Thyroid gland (tissue), 4 donors: ENCODE measurements at regions not wholly inside any gene's neighbourhood (a gene's known extent, or its start where the extent isn't known, plus 50 kb on each side); places are given as distances from the start of the nearest gene placed in this dataset.
A peak's percentile ranks its signal among the peaks of the same experiment; 100 is the strongest.

Source experiments
- DNase-seq, 2 donors: peaks; one replicate each; pipeline ENCODE4 v3.0.0-alpha.2; 2019
- H3K27ac ChIP-seq, 3 donors: fragments of 200-600 bp; sonication (generic); 1 replicate in 2 of 3; 2 replicates in 1 of 3; pipeline ENCODE4 v1.5.1; 2016 to 2019; ENCODE audit warnings: mild to moderate bottlenecking in 1 of 3, moderate library complexity in 1 of 3
- H3K27me3 ChIP-seq: fragments of 200-600 bp; sonication (generic); one replicate; pipeline ENCODE4 v1.5.1; 2019
- H3K36me3 ChIP-seq, 2 donors: fragments of 200-600 bp; sonication (generic); one replicate each; pipeline ENCODE4 v1.5.1; 2016 to 2019
- H3K4me1 ChIP-seq, 2 donors: fragments of 200-600 bp; sonication (generic); one replicate each; pipeline ENCODE4 v1.5.1; 2017 to 2019
- H3K4me3 ChIP-seq, 3 donors: fragments of 200-600 bp; sonication (generic); replicated peaks in 1 of 3; 1 replicate in 2 of 3; 2 replicates in 1 of 3; pipeline ENCODE4 v1.5.1; 2016; ENCODE audit warnings: mild to moderate bottlenecking in 1 of 3
- H3K9me3 ChIP-seq: fragments of 200-600 bp; sonication (generic); one replicate; pipeline ENCODE4 v1.5.1; 2017
- POLR2A ChIP-seq, 2 donors: fragments of 450-650 bp; IDR thresholded peaks; one replicate each; pipeline ENCODE4 v1.6.1; 2017; ENCODE audit warnings: antibody characterized with exemption in 2 of 2, mild to moderate bottlenecking in 2 of 2, moderate library complexity in 1 of 2
- WGBS, 2 donors: methylation state at CpG; one replicate each; pipeline ENCODE4 v1.1.5; 2017; 5-methylcytosine and 5-hydroxymethylcytosine counted together
- intact Hi-C: fragments of 100-400 bp; cut with DNase I; formaldehyde crosslinking; loops from one replicate; pipeline ENCODE4 v1.15.1; 2023
- TF ChIP-seq, protein P1 (sequence below), 6 experiments: fragments of 200-600 bp in 3 of 6; fragments of 450-650 bp in 3 of 6; sonication (generic) in 3 of 6; IDR thresholded peaks; one replicate each; pipeline ENCODE4 v1.5.1; 2016 to 2019; ENCODE audit warnings: antibody characterized with exemption in 6 of 6, mild to moderate bottlenecking in 2 of 6, inconsistent platforms in 1 of 6, moderate library complexity in 1 of 6

GRCh38 chr2:64859312-64860212 is 129.6 kb upstream of the SLC1A4 start:
- Histone ChIP-seq H3K27ac (peak overlapping the region; percentile 73 to 93 (median 87)), H3K27me3 (no peaks in the 10 kb centered on the region), H3K4me1 (peaks cover 16 to 28% of the 10 kb centered on the region in 2 donors), H3K36me3 (no peaks in the 10 kb centered on the region), H3K9me3 (no peaks in the 10 kb centered on the region), H3K4me3 (peak overlapping the region; percentile 5 to 31 (median 16))
- intact Hi-C loops = loop anchor here (10.0 kb wide), 1 partner anchor 535 kb away; no protein-coding TSS in a partner anchor
- TF ChIP-seq, protein P1, sequence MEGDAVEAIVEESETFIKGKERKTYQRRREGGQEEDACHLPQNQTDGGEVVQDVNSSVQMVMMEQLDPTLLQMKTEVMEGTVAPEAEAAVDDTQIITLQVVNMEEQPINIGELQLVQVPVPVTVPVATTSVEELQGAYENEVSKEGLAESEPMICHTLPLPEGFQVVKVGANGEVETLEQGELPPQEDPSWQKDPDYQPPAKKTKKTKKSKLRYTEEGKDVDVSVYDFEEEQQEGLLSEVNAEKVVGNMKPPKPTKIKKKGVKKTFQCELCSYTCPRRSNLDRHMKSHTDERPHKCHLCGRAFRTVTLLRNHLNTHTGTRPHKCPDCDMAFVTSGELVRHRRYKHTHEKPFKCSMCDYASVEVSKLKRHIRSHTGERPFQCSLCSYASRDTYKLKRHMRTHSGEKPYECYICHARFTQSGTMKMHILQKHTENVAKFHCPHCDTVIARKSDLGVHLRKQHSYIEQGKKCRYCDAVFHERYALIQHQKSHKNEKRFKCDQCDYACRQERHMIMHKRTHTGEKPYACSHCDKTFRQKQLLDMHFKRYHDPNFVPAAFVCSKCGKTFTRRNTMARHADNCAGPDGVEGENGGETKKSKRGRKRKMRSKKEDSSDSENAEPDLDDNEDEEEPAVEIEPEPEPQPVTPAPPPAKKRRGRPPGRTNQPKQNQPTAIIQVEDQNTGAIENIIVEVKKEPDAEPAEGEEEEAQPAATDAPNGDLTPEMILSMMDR (IDR thresholded peaks at IDR 0.05) = peak in 2 of 6 experiments; percentile 3 to 15
- TF ChIP-seq POLR2A (IDR thresholded peaks at IDR 0.05) = peak in 1 of 2 donors; percentile 74
- 5 to 12% methylated on average over 15 to 28 of the region's 62 CpGs for WGBS, 2 donors
- peak; percentile 92 to 95 for DNase-seq

GRCh38 chr2:64860276-64860885 is 128.8 kb upstream of the SLC1A4 start:
- intact Hi-C loops = loop anchor here (10.0 kb wide), 1 partner anchor 536 kb away; no protein-coding TSS in a partner anchor
- Histone ChIP-seq H3K36me3 (no peaks in the 10 kb centered on the region), H3K27me3 (no peaks in the 10 kb centered on the region), H3K9me3 (no peaks in the 10 kb centered on the region), H3K4me3 (no peak overlapping the region), H3K27ac (peak overlapping the region; percentile 73 to 93 (median 87)), H3K4me1 (peaks cover 16 to 34% of the 10 kb centered on the region in 2 donors)
- DNase-seq = no peak
- WGBS, 2 donors = 84 to 88% methylated on average over 11 to 12 of the region's 12 CpGs
- TF ChIP-seq, protein P1 (IDR thresholded peaks at IDR 0.05) = no peak
- no peak for TF ChIP-seq POLR2A (IDR thresholded peaks at IDR 0.05)

GRCh38 chr2:64860936-64861335 is 128.3 kb upstream of the SLC1A4 start:
- Histone ChIP-seq H3K36me3 (no peaks in the 10 kb centered on the region), H3K27me3 (no peaks in the 10 kb centered on the region), H3K4me3 (no peak overlapping the region), H3K9me3 (no peaks in the 10 kb centered on the region), H3K4me1 (peaks cover 16 to 34% of the 10 kb centered on the region in 2 donors), H3K27ac (no peak overlapping the region)
- TF ChIP-seq POLR2A (IDR thresholded peaks at IDR 0.05) = no peak
- TF ChIP-seq, protein P1 (IDR thresholded peaks at IDR 0.05) = no peak
- intact Hi-C loops = loop anchor here (10.0 kb wide), 1 partner anchor 536 kb away; no protein-coding TSS in a partner anchor
- 92 to 93% methylated on average over 1 of the region's 1 CpG for WGBS, 2 donors
- no peak for DNase-seq

GRCh38 chr2:64861452-64862397 is 127.5 kb upstream of the SLC1A4 start:
- intact Hi-C loops = loop anchor here (10.0 kb wide), 1 partner anchor 537 kb away; no protein-coding TSS in a partner anchor

More at GRCh38 chr2:64861452-64862397, 127.5 kb upstream of the SLC1A4 start:
- H3K27ac ChIP-seq = no peak overlapping the region
- WGBS, 2 donors = 87 to 92% methylated on average over 7 of the region's 7 CpGs
- TF ChIP-seq POLR2A (IDR thresholded peaks at IDR 0.05) = no peak
- TF ChIP-seq, protein P1 (IDR thresholded peaks at IDR 0.05) = no peak
- no peak for DNase-seq
- H3K36me3 ChIP-seq = no peaks in the 10 kb centered on the region
- H3K9me3 ChIP-seq = no peaks in the 10 kb centered on the region
- H3K4me3 ChIP-seq = no peak overlapping the region
- H3K4me1 ChIP-seq = peaks cover 16 to 34% of the 10 kb centered on the region in 2 donors
- H3K27me3 ChIP-seq = no peaks in the 10 kb centered on the region
